WERI-Rb-1 (cell line): ENCODE measurements at regions not wholly inside any gene's neighbourhood (a gene's known extent, or its start where the extent isn't known, plus 50 kb on each side); places are given as distances from the start of the nearest gene placed in this dataset.
"Not testable (repeated sequence)": the region's sequence is repeated elsewhere in the genome, so short reads cannot be mapped to it uniquely, and the experiment has no call there.

Source experiments
- DNase-seq: peaks from one replicate; pipeline ENCODE4 v3.0.0-alpha.2; 2020
- H3K27ac ChIP-seq: fragments of 250-450 bp; sonication (Bioruptor Pico); 2 replicates; pipeline ENCODE4 v1.5.1; 2020; ENCODE audit warnings: mild to moderate bottlenecking, moderate library complexity
- H3K27me3 ChIP-seq: fragments of 250-450 bp; sonication (Bioruptor Pico); 2 replicates; pipeline ENCODE4 v1.5.1; 2021; ENCODE audit warnings: mild to moderate bottlenecking, low read depth, moderate library complexity; ENCODE audit not compliant: insufficient read depth, severe bottlenecking
- H3K36me3 ChIP-seq: fragments of 250-450 bp; sonication (Bioruptor Pico); 2 replicates; pipeline ENCODE4 v1.5.1; 2020; ENCODE audit warnings: mild to moderate bottlenecking, moderate library complexity
- H3K4me3 ChIP-seq: 2 replicates; pipeline ENCODE4 v1.5.1; 2011; ENCODE audit warnings: low read depth, mild to moderate bottlenecking, control low read depth, low read length
- H3K9me3 ChIP-seq: fragments of 250-450 bp; sonication (Bioruptor Pico); 2 replicates; pipeline ENCODE4 v1.5.1; 2021; ENCODE audit warnings: mild to moderate bottlenecking, moderate library complexity; ENCODE audit not compliant: severe bottlenecking
- TF ChIP-seq, protein P1 (sequence below): IDR thresholded peaks from 2 replicates; pipeline ENCODE4 v1.5.1; 2011; ENCODE audit warnings: low read depth, mild to moderate bottlenecking, control low read depth, inconsistent platforms, low read length

DNA sequence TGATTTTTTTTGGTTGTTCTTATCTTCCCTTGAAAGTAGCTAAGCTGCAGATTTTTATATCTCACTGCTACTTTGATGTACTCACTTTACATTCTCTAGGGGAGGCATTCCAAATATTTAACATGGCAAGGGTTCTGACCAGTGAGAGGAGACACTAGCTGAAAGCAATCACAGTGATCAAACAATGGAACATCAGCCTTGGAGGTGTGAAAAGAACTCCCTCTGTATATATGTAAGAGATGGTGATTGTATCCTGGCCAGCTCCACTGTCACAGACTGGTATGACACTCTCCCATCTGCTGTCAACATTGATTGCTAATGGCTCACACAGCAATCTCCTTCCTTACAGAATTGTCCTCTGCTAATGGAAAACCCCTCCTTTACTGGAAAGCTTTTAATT, 291.7 kb upstream of the CDH19 start:
- Histone ChIP-seq H3K9me3 (no peaks in the 10 kb centered on the region), H3K4me3 (no peak overlapping the region), H3K27me3 (no peaks in the 10 kb centered on the region), H3K27ac (no peak overlapping the region), H3K36me3 (no peaks in the 10 kb centered on the region)
- TF ChIP-seq, protein P1, sequence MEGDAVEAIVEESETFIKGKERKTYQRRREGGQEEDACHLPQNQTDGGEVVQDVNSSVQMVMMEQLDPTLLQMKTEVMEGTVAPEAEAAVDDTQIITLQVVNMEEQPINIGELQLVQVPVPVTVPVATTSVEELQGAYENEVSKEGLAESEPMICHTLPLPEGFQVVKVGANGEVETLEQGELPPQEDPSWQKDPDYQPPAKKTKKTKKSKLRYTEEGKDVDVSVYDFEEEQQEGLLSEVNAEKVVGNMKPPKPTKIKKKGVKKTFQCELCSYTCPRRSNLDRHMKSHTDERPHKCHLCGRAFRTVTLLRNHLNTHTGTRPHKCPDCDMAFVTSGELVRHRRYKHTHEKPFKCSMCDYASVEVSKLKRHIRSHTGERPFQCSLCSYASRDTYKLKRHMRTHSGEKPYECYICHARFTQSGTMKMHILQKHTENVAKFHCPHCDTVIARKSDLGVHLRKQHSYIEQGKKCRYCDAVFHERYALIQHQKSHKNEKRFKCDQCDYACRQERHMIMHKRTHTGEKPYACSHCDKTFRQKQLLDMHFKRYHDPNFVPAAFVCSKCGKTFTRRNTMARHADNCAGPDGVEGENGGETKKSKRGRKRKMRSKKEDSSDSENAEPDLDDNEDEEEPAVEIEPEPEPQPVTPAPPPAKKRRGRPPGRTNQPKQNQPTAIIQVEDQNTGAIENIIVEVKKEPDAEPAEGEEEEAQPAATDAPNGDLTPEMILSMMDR, result no peak
- DNase-seq, result no peak

DNA sequence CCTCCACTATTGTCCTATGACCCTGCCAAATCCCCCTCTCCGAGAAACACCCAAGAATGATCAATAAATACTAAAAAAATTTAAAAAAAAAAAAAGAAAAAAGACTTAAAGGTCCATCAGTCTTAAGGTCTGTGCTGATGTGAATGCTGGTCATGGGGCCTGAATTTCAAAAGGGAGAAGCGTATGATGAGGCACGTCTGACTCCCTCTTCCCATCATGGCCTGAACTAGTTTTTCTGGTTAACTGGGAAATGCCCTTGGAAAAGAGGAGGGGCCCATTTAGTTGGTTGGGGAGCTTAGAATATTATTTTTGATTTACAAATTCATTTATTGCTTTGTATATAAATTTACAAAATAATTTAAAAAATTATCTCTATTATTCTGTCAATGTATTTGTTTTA, 291.0 kb upstream of the CDH19 start:
- Histone ChIP-seq H3K4me3 (no peak overlapping the region), H3K27ac (no peak overlapping the region), H3K27me3 (no peaks in the 10 kb centered on the region), H3K9me3 (no peaks in the 10 kb centered on the region), H3K36me3 (no peaks in the 10 kb centered on the region)
- no peak for DNase-seq
- TF ChIP-seq, protein P1, result no peak

GRCh38 chr18:66892388-66892787, 288.5 kb upstream of the CDH19 start:
- not testable (repeated sequence) for DNase-seq, H3K36me3 ChIP-seq, H3K4me3 ChIP-seq, H3K27ac ChIP-seq, H3K27me3 ChIP-seq, H3K9me3 ChIP-seq

DNA sequence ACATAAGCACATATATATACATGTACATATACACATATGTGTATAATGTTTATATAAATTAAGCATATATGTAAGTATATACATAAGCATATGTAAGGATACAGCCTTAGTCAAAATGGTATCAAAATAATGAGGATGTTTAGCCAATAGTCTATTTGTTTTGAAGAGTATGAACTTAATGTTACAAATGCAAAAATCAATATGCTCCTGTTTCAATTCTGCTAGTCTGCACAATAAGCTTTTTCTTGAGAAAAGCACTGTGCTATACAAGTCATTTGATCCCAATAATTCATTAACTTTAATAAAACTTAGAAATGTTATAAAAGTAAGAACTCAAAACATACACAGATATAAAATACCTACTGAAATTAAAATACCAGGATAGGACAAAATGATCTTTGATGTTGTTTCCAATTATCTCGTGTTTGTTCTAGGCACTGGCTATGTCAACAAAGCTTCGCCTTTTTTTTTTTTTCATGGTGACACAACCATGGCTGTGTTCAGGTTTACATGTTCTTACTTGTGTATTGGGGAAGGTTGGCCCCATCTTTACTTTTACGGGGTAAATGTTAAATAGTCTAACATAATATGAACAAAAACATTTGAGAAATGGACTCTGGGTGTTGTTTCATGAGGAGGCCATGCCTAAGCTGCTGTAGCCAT, 271.1 kb upstream of the CDH19 start:
- no peaks in the 10 kb centered on the region for H3K9me3 ChIP-seq
- H3K27ac ChIP-seq, result no peak overlapping the region
- H3K36me3 ChIP-seq, result no peaks in the 10 kb centered on the region
- TF ChIP-seq, protein P1, result no peak
- no peak for DNase-seq
- no peak overlapping the region for H3K4me3 ChIP-seq
- no peaks in the 10 kb centered on the region for H3K27me3 ChIP-seq

DNA sequence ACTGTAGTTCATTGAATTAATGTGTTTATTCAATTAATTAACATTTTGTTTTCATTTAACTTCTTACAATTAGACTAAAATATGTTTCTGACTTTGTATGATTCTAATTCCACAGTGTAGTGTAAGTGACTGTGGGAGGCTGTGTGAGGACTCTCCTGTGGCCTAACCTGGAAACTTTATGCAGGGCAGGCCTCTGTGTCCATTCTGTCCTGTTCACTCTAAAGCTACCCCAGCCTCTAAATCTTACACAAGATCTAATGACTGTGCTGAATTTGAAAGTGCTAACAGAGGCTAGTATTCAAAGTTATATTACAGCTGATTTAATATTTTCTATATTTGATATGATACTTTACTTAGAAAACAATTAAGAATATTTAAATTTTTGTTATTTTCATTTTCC, 270.5 kb upstream of the CDH19 start:
- H3K36me3 ChIP-seq, result no peaks in the 10 kb centered on the region

GRCh38 chr18:66873899-66874298, 270.0 kb upstream of the CDH19 start:
- TF ChIP-seq, protein P1, result no peak
- DNase-seq, result no peak
- Histone ChIP-seq H3K27me3 (no peaks in the 10 kb centered on the region), H3K27ac (no peak overlapping the region), H3K36me3 (no peaks in the 10 kb centered on the region), H3K9me3 (no peaks in the 10 kb centered on the region), H3K4me3 (no peak overlapping the region)

More for the DNA sequence above, 270.5 kb upstream of the CDH19 start:
- Histone ChIP-seq H3K4me3 (no peak overlapping the region), H3K27me3 (no peaks in the 10 kb centered on the region), H3K27ac (no peak overlapping the region), H3K9me3 (no peaks in the 10 kb centered on the region)
- DNase-seq, result no peak
- TF ChIP-seq, protein P1, result no peak
